ENCODE measurements at regions not wholly inside any gene's neighbourhood (a gene's known extent, or its start where the extent isn't known, plus 50 kb on each side); places are given as distances from the start of the nearest gene placed in this dataset.

- TF ChIP-seq, protein P1, sequence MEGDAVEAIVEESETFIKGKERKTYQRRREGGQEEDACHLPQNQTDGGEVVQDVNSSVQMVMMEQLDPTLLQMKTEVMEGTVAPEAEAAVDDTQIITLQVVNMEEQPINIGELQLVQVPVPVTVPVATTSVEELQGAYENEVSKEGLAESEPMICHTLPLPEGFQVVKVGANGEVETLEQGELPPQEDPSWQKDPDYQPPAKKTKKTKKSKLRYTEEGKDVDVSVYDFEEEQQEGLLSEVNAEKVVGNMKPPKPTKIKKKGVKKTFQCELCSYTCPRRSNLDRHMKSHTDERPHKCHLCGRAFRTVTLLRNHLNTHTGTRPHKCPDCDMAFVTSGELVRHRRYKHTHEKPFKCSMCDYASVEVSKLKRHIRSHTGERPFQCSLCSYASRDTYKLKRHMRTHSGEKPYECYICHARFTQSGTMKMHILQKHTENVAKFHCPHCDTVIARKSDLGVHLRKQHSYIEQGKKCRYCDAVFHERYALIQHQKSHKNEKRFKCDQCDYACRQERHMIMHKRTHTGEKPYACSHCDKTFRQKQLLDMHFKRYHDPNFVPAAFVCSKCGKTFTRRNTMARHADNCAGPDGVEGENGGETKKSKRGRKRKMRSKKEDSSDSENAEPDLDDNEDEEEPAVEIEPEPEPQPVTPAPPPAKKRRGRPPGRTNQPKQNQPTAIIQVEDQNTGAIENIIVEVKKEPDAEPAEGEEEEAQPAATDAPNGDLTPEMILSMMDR (IDR thresholded peaks at IDR 0.05; ENCODE audit: insufficient read depth, low read length): no peak
- no peak for TF ChIP-seq POLR2AphosphoS5 (IDR thresholded peaks at IDR 0.05; ENCODE audit: low read depth)
- no peak for TF ChIP-seq GABPA (IDR thresholded peaks at IDR 0.05; ENCODE audit: low read depth)
- TF ChIP-seq REST (IDR thresholded peaks at IDR 0.05; ENCODE audit: insufficient replicate concordance, low read depth): no peak
- TF ChIP-seq SPI1 (IDR thresholded peaks at IDR 0.05; ENCODE audit: borderline replicate concordance, low read depth): no peak
These were observed 733.7 kb upstream of the FAM98A start for GRCh38 chr2:34332813-34333212.

Data from HL-60 (cell line).